HEK293T (cell line): ENCODE measurements at regions not wholly inside any gene's neighbourhood (a gene's known extent, or its start where the extent isn't known, plus 50 kb on each side); places are given as distances from the start of the nearest gene placed in this dataset.

ENCODE experiments used
- FOXK2 ChIP-seq: fragments of 450-650 bp; IDR thresholded peaks from 2 replicates; pipeline ENCODE4 v1.6.1; 2016; ENCODE audit warnings: mild to moderate bottlenecking
- FOXM1 ChIP-seq: fragments of 450-650 bp; IDR thresholded peaks from 2 replicates; pipeline ENCODE4 v1.6.1; 2017; ENCODE audit warnings: mild to moderate bottlenecking, borderline replicate concordance
- HDGF ChIP-seq: fragments of 450-650 bp; IDR thresholded peaks from 2 replicates; pipeline ENCODE4 v1.6.1; 2017; ENCODE audit warnings: antibody characterized with exemption, borderline replicate concordance
- L3MBTL2 ChIP-seq: fragments of 450-650 bp; conservative IDR thresholded peaks from 2 replicates; pipeline ENCODE4 v1.6.1; 2016; ENCODE audit warnings: mild to moderate bottlenecking
- SP1 ChIP-seq: fragments of 450-650 bp; IDR thresholded peaks from 2 replicates; pipeline ENCODE4 v1.6.1; 2017

DNA sequence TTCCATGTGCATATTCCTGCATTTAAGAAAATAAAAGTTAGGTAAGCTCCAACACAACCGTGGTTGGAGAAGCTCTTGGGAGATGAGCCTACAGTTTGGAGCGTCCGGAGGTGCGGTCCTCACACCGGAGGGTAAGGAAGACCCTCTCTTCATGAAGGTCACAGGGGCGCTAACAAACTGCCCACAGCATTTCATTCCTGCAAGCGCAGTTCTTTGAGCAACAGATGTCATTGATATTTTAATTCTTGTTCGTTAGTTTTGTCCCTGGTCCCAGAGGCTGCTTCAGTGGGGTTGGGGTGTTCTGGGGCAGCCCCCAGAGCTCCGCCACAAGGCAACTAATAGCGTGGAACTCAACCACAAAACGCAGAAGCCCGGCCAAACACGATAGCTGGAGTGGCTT, 376.2 kb downstream of the IRX2 start:
- TF ChIP-seq L3MBTL2, result no peak
- TF ChIP-seq FOXK2, result no peak
- no peak for TF ChIP-seq HDGF
- TF ChIP-seq SP1, result no peak
- TF ChIP-seq FOXM1, result no peak
